HAP-1 (cell line): ENCODE measurements at regions not wholly inside any gene's neighbourhood (a gene's known extent, or its start where the extent isn't known, plus 50 kb on each side); places are given as distances from the start of the nearest gene placed in this dataset.

Experiments
- DNase-seq, 2 experiments: peaks; one replicate each; pipeline ENCODE4 v3.0.0-alpha.2; 2016 to 2020; ENCODE audit warnings: low spot score in 2 of 2
- H3K27me3 ChIP-seq: fragments of 250-450 bp; sonication (Bioruptor Pico); 2 replicates; pipeline ENCODE4 v1.5.1; 2020; ENCODE audit warnings: low read depth, mild to moderate bottlenecking, moderate library complexity
- H3K36me3 ChIP-seq: fragments of 250-450 bp; sonication (Bioruptor Pico); replicated peaks from 2 replicates; pipeline ENCODE4 v1.5.1; 2020; ENCODE audit warnings: mild to moderate bottlenecking
- H3K4me1 ChIP-seq: fragments of 250-450 bp; sonication (Bioruptor Pico); 2 replicates; pipeline ENCODE4 v1.5.1; 2020; ENCODE audit warnings: mild to moderate bottlenecking
- H3K4me3 ChIP-seq: fragments of 250-450 bp; sonication (Bioruptor Pico); 2 replicates; pipeline ENCODE4 v1.5.1; 2020; ENCODE audit warnings: mild to moderate bottlenecking, moderate library complexity
- H3K9me3 ChIP-seq: fragments of 250-450 bp; sonication (Bioruptor Pico); 2 replicates; pipeline ENCODE4 v1.5.1; 2020; ENCODE audit warnings: mild to moderate bottlenecking, moderate library complexity
- in situ Hi-C: fragments of 300-500 bp; cut with MboI; formaldehyde crosslinking; loops from 3 replicates; pipeline ENCODE4 v1.14.3; 2020; ENCODE audit warnings: low sequenced_read_pairs, inconsistent platforms, mixed read lengths

- no peak for DNase-seq
- H3K36me3 ChIP-seq: no peaks in the 10 kb centered on the region
- in situ Hi-C loops: no loop called here
- peaks cover 56% of the 10 kb centered on the region for H3K4me1 ChIP-seq
- H3K9me3 ChIP-seq: no peaks in the 10 kb centered on the region
- H3K27me3 ChIP-seq: no peaks in the 10 kb centered on the region
- no peak overlapping the region for H3K4me3 ChIP-seq
These were observed 391.4 kb downstream of the C12orf75 start for GRCh38 chr12:105721891-105722290.

DNA sequence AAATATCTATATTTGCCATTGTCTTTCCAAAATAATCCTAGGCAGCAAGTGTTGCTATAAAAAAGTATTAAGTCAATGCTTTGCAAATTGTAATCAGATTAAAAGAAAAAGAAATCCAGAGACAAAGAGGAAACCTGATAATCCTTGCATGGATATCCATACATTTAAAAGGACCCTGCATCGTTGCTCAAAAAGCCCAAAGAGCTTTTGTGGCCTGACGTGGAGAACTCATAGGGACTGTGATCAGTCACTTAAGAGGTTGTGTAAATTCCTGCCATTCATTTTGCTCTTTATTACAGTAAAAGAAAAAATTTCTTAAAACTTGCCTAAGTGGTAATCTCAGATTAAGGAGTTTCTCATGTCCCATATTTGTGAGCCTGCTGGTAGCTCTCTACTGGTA lies 392.6 kb downstream of the C12orf75 start:
- H3K4me1 ChIP-seq: peaks cover 54% of the 10 kb centered on the region
- peak; percentile 73 to 96 for DNase-seq
- no peaks in the 10 kb centered on the region for H3K36me3 ChIP-seq
- H3K4me3 ChIP-seq: no peak overlapping the region; the same call in 1 of the 2 replicates
- no peaks in the 10 kb centered on the region for H3K27me3 ChIP-seq
- H3K9me3 ChIP-seq: no peaks in the 10 kb centered on the region
- in situ Hi-C loops: no loop called here

GRCh38 chr12:105723494-105723893 lies 393.0 kb downstream of the C12orf75 start:
- DNase-seq: no peak
- in situ Hi-C loops: no loop called here
- H3K27me3 ChIP-seq: no peaks in the 10 kb centered on the region
- H3K9me3 ChIP-seq: no peaks in the 10 kb centered on the region
- H3K4me1 ChIP-seq: peaks cover 56% of the 10 kb centered on the region
- H3K4me3 ChIP-seq: no peak overlapping the region
- no peaks in the 10 kb centered on the region for H3K36me3 ChIP-seq

- H3K9me3 ChIP-seq: no peaks in the 10 kb centered on the region
- H3K36me3 ChIP-seq: no peaks in the 10 kb centered on the region
- no peaks in the 10 kb centered on the region for H3K27me3 ChIP-seq
- DNase-seq: peak; percentile 81 to 99
- in situ Hi-C loops: no loop called here
- H3K4me3 ChIP-seq: no peak overlapping the region
- peaks cover 66% of the 10 kb centered on the region for H3K4me1 ChIP-seq
These were observed 394.1 kb downstream of the C12orf75 start for GRCh38 chr12:105724641-105725040.

DNA sequence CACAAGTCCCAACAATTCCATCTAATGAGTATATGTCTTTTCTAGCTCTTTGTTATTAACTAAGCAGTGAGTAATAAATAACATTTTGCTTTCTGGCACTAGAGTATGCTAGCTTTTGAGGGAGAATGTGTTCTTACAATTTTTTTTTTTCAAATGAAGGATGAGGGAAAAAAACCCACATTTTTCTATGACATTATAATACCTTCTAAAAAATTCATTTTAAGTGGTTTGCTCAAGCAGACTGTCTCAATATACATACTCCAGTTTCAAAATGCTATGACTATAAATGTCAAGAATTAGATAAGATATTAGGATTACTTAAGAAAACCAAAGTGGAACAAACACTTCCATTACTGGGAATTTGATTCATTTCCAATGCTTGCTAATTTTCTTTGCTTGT lies 394.6 kb downstream of the C12orf75 start:
- in situ Hi-C loops: no loop called here
- no peaks in the 10 kb centered on the region for H3K36me3 ChIP-seq
- peaks cover 66% of the 10 kb centered on the region for H3K4me1 ChIP-seq
- no peak overlapping the region for H3K4me3 ChIP-seq
- no peaks in the 10 kb centered on the region for H3K27me3 ChIP-seq
- no peak for DNase-seq
- H3K9me3 ChIP-seq: no peaks in the 10 kb centered on the region

DNA sequence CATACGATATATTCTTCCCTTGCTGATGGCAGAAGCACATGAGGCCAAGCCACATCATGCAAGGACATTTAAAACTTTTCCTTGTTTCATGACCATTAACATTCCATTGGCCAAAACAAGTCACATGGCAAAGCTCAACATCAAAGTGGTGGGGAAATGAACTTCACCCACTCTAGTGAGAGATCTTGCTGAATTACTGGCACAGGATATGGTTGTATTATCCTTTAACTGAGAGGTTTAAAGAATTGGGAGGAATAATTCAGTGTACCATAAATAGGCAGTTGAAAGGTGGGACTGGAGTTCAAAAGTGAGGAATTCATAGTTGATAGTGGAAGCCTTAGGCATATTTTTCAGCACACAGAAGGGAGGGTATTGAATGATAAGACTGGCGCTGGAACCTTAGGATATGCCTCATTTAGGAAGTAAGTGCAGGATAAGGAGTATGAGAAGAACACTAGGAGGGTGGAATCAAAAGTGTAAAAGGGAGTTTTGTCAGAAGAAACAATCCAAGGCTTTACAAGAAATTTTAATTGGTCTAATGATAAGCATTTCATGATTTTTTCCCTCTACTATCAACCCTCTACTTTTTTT lies 398.8 kb downstream of the C12orf75 start:
- Histone ChIP-seq H3K4me3 (no peak overlapping the region), H3K9me3 (no peaks in the 10 kb centered on the region), H3K4me1 (peaks cover 30% of the 10 kb centered on the region), H3K27me3 (no peaks in the 10 kb centered on the region), H3K36me3 (no peaks in the 10 kb centered on the region)
- DNase-seq: no peak
- in situ Hi-C loops: no loop called here

- no peak overlapping the region for H3K4me3 ChIP-seq
- H3K27me3 ChIP-seq: no peaks in the 10 kb centered on the region
- H3K9me3 ChIP-seq: no peaks in the 10 kb centered on the region
- H3K4me1 ChIP-seq: peaks cover 27% of the 10 kb centered on the region
- DNase-seq: no peak
- H3K36me3 ChIP-seq: no peaks in the 10 kb centered on the region
- in situ Hi-C loops: no loop called here
These were observed 399.4 kb downstream of the C12orf75 start for GRCh38 chr12:105729926-105730325.

- no peak for DNase-seq
- in situ Hi-C loops: no loop called here
- Histone ChIP-seq H3K4me3 (no peak overlapping the region), H3K27me3 (no peaks in the 10 kb centered on the region), H3K9me3 (no peaks in the 10 kb centered on the region), H3K4me1 (peaks cover 10% of the 10 kb centered on the region), H3K36me3 (no peaks in the 10 kb centered on the region)
These were observed 403.1 kb downstream of the C12orf75 start for GRCh38 chr12:105733579-105733978.

GRCh38 chr12:105736498-105736897 lies 402.3 kb downstream of the NUAK1 start:
- Histone ChIP-seq H3K36me3 (no peaks in the 10 kb centered on the region), H3K27me3 (no peaks in the 10 kb centered on the region), H3K4me1 (peaks cover 3% of the 10 kb centered on the region; the same call in 1 of the 2 replicates), H3K4me3 (no peak overlapping the region), H3K9me3 (no peaks in the 10 kb centered on the region)
- in situ Hi-C loops: no loop called here
- DNase-seq: no peak

DNA sequence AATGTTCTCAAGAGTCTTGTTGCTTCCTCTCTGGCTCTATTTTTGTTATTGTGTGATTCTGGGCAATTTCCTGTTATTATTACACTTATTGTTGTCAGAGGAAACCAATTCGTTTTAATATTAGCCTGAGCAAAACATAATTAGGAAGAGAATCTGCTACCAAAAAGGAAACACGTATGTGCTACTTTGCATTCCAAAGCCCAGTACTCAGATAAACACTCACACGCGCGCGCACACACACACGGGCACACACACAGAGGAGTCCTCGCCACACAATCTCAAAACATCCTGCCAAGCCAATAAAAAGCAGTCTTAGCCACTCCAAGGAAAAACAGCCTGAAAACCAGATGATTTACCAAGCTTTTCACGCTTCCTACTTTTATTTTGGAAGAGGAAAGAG lies 400.7 kb downstream of the NUAK1 start:
- Histone ChIP-seq H3K4me3 (no peak overlapping the region), H3K27me3 (no peaks in the 10 kb centered on the region), H3K9me3 (no peaks in the 10 kb centered on the region), H3K36me3 (no peaks in the 10 kb centered on the region), H3K4me1 (peaks cover 3% of the 10 kb centered on the region; the same call in 1 of the 2 replicates)
- DNase-seq: no peak
- in situ Hi-C loops: no loop called here

DNA sequence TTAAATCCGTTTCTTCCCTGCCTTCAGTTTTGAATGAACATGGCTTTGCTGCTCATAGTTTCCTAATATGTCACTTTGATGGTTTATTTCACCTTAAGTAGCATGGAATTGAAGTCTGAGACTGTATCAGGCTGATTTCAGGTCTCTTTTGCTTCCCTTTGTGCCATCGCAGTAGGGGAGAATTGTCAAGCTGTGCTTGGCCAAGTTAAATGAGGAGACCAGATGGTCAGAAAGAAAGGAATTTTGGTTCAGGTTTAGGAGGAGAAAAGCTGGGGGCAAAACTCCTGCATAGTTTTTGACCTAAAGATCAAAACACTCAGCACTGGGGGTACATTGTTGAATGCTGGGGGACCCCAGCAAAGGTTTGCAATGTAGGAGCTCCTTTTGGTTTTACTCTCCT lies 398.4 kb downstream of the NUAK1 start:
- Histone ChIP-seq H3K4me3 (no peak overlapping the region), H3K4me1 (peaks cover 3% of the 10 kb centered on the region; the same call in 1 of the 2 replicates), H3K9me3 (no peaks in the 10 kb centered on the region), H3K36me3 (no peaks in the 10 kb centered on the region), H3K27me3 (no peaks in the 10 kb centered on the region)
- DNase-seq: no peak
- in situ Hi-C loops: no loop called here

DNA sequence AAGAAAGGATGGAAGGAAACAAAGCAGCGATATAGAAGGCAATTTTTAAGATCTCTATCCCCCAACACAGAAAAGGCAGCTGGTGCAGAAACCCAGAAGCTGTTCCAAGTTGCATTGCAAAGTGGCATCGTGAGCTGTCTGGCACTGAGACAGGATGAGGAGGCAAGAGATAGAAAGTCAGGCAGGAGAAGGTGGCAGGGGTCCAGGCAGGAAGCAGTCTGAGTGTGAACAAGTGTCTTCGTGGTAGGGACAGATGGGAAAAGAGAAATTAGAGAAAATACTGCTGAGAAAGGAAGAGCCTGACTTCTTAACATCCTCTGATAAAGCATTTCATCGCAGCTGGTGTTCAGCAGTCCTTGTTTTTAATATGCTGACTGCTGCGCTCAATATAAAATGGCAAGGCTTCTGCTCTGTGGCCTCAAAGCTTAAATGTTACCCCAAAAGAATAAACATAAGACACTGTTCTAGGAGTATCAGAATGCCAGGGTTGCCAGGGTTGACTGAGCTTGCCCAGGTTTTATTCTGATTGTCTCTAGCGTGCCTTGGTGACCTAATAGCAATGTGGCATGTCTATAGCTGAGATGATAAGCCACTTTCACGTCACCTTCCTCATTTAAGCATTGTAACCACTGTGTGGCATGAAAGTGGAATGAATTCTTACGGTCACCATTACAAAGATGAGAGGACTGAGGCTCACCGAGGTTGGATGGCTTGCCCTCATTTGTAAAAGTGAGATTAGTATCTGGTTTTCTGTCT lies 397.6 kb downstream of the NUAK1 start:
- no peak overlapping the region for H3K4me3 ChIP-seq
- H3K36me3 ChIP-seq: no peaks in the 10 kb centered on the region
- no peak for DNase-seq
- peaks cover 3% of the 10 kb centered on the region; the same call in 1 of the 2 replicates for H3K4me1 ChIP-seq
- H3K9me3 ChIP-seq: no peaks in the 10 kb centered on the region
- in situ Hi-C loops: no loop called here
- H3K27me3 ChIP-seq: no peaks in the 10 kb centered on the region

DNA sequence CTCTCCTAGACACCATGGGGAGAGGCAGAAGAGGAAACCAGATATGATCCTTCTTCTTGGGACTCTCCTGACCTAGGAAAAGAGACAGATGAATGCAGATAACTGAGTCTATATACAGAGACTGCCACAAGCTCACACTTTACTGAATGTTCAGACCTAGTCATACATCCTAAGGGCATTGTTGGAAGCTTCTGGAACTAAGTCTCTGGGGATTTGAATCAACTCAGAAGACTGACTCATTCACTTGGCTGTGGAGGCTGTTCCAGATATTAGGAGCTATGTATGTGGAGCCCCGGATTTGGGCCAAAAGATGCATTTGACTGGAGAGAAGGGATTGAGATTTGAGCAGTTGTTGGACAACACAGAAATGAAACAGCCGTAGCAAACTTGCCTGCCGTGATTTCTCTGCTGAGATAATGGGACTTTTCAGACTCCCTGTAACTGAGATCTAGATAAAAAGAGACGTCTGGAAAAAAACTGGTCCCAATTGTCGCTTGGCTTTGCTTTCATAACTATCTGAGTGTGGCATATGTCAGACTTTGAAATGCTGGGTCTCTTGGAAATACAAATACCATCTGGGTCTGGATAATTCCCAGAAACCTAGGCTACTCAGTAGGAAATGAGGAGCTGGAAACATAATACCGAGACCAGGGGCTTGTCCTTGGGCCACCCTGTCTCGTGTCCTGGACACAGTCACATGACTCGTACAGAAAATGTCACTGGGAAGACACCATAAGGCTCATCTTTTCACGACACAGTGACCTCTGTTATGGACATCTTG lies 396.8 kb downstream of the NUAK1 start:
- Histone ChIP-seq H3K9me3 (no peaks in the 10 kb centered on the region), H3K27me3 (no peaks in the 10 kb centered on the region), H3K36me3 (no peaks in the 10 kb centered on the region), H3K4me3 (no peak overlapping the region), H3K4me1 (peaks cover 3% of the 10 kb centered on the region; the same call in 1 of the 2 replicates)
- DNase-seq: no peak
- in situ Hi-C loops: no loop called here

GRCh38 chr12:105742567-105742874 lies 396.2 kb downstream of the NUAK1 start:
- Histone ChIP-seq H3K4me1 (peaks cover 3% of the 10 kb centered on the region; the same call in 1 of the 2 replicates), H3K27me3 (no peaks in the 10 kb centered on the region), H3K36me3 (no peaks in the 10 kb centered on the region), H3K9me3 (no peaks in the 10 kb centered on the region), H3K4me3 (no peak overlapping the region)
- in situ Hi-C loops: no loop called here
- no peak for DNase-seq
